HUES64 (cell line): ENCODE measurements at regions not wholly inside any gene's neighbourhood (a gene's known extent, or its start where the extent isn't known, plus 50 kb on each side); places are given as distances from the start of the nearest gene placed in this dataset.

ENCODE experiments used
- H3K27ac ChIP-seq: 2 replicates; pipeline ENCODE4 v1.7.0; 2013; ENCODE audit warnings: low read depth, low read length, inconsistent platforms
- H3K27me3 ChIP-seq: 2 replicates; pipeline ENCODE4 v1.6.1; 2013; ENCODE audit warnings: mild to moderate bottlenecking, low read length; ENCODE audit not compliant: insufficient read depth
- H3K36me3 ChIP-seq: 2 replicates; pipeline ENCODE4 v1.6.1; 2013; ENCODE audit warnings: mild to moderate bottlenecking, low read length; ENCODE audit not compliant: insufficient read depth
- H3K4me1 ChIP-seq: 2 replicates; pipeline ENCODE4 v1.6.1; 2013; ENCODE audit warnings: mild to moderate bottlenecking, low read length, moderate library complexity; ENCODE audit not compliant: insufficient read depth
- H3K4me3 ChIP-seq: 2 replicates; pipeline ENCODE4 v1.5.1; 2013; ENCODE audit warnings: mild to moderate bottlenecking, low read length, moderate library complexity
- H3K9ac ChIP-seq: 2 replicates; pipeline ENCODE4 v1.6.1; 2013; ENCODE audit warnings: mild to moderate bottlenecking, low read depth, low read length
- H3K9me3 ChIP-seq: 2 replicates; pipeline ENCODE4 v1.6.1; 2013; ENCODE audit warnings: low read depth, low read length; ENCODE audit not compliant: insufficient read depth
- WGBS: fragments of 150-250, 120-280 bp; methylation state at CpG from one replicate; pipeline ENCODE4 v1.1.7; 2013; ENCODE audit warnings: missing lambda C conversion rate; 5-methylcytosine and 5-hydroxymethylcytosine counted together

GRCh38 chr13:72165276-72165675 lies 298.3 kb upstream of the DACH1 start:
- Histone ChIP-seq H3K27me3 (no peaks in the 10 kb centered on the region), H3K4me3 (no peak overlapping the region), H3K4me1 (no peaks in the 10 kb centered on the region), H3K9ac (no peak overlapping the region), H3K9me3 (no peaks in the 10 kb centered on the region), H3K36me3 (no peaks in the 10 kb centered on the region), H3K27ac (no peak overlapping the region)
- WGBS = 100% methylated on average over 1 of the region's 1 CpG

GRCh38 chr13:72164811-72165210 lies 297.8 kb upstream of the DACH1 start:
- Histone ChIP-seq H3K27me3 (no peaks in the 10 kb centered on the region), H3K9me3 (no peaks in the 10 kb centered on the region), H3K27ac (no peak overlapping the region), H3K36me3 (no peaks in the 10 kb centered on the region), H3K4me1 (no peaks in the 10 kb centered on the region), H3K4me3 (no peak overlapping the region), H3K9ac (no peak overlapping the region)
- 100% methylated on average over 1 of the region's 1 CpG for WGBS

- H3K4me3 ChIP-seq = no peak overlapping the region
- WGBS = 70% methylated on average over 4 of the region's 4 CpGs
- H3K27me3 ChIP-seq = no peaks in the 10 kb centered on the region
- no peak overlapping the region for H3K9ac ChIP-seq
- H3K9me3 ChIP-seq = no peaks in the 10 kb centered on the region
- H3K27ac ChIP-seq = no peak overlapping the region
- no peaks in the 10 kb centered on the region for H3K36me3 ChIP-seq
- H3K4me1 ChIP-seq = no peaks in the 10 kb centered on the region
Measured at GRCh38 chr13:72163678-72164077, 296.7 kb upstream of the DACH1 start.

- WGBS = 96% methylated on average over 5 of the region's 5 CpGs
- Histone ChIP-seq H3K9ac (no peak overlapping the region), H3K4me3 (no peak overlapping the region), H3K9me3 (no peaks in the 10 kb centered on the region), H3K36me3 (no peaks in the 10 kb centered on the region), H3K27ac (no peak overlapping the region), H3K27me3 (no peaks in the 10 kb centered on the region), H3K4me1 (no peaks in the 10 kb centered on the region)
Measured at GRCh38 chr13:72160977-72161376, 294.0 kb upstream of the DACH1 start.

- Histone ChIP-seq H3K36me3 (no peaks in the 10 kb centered on the region), H3K4me1 (0 out of 2 replicates have a peak, but pooled peaks cover 4% of the 10 kb centered on the region), H3K9ac (no peak overlapping the region), H3K9me3 (no peaks in the 10 kb centered on the region), H3K27me3 (no peaks in the 10 kb centered on the region), H3K27ac (no peak overlapping the region), H3K4me3 (no peak overlapping the region)
Measured at GRCh38 chr13:72156760-72157159, 289.8 kb upstream of the DACH1 start.

GRCh38 chr13:72153272-72153671 lies 286.3 kb upstream of the DACH1 start:
- no CpG with 5 or more reads among the region's 1 CpG for WGBS
- no peaks in the 10 kb centered on the region for H3K9me3 ChIP-seq
- no peak overlapping the region for H3K9ac ChIP-seq

GRCh38 chr13:72151241-72151640 lies 284.2 kb upstream of the DACH1 start:
- H3K9me3 ChIP-seq = no peaks in the 10 kb centered on the region
- 96% methylated on average over 2 of the region's 2 CpGs for WGBS
- H3K36me3 ChIP-seq = no peaks in the 10 kb centered on the region

More at GRCh38 chr13:72153272-72153671, 286.3 kb upstream of the DACH1 start:
- Histone ChIP-seq H3K27ac (no peak overlapping the region), H3K4me1 (0 out of 2 replicates have a peak, but pooled peaks cover 4% of the 10 kb centered on the region), H3K36me3 (no peaks in the 10 kb centered on the region), H3K4me3 (no peak overlapping the region), H3K27me3 (no peaks in the 10 kb centered on the region)

GRCh38 chr13:72150502-72150901 lies 283.5 kb upstream of the DACH1 start:
- H3K27ac ChIP-seq = no peak overlapping the region
- H3K4me1 ChIP-seq = 0 out of 2 replicates have a peak, but pooled peaks cover 4% of the 10 kb centered on the region
- no peak overlapping the region for H3K4me3 ChIP-seq
- H3K9me3 ChIP-seq = no peaks in the 10 kb centered on the region
- H3K9ac ChIP-seq = no peak overlapping the region
- no peaks in the 10 kb centered on the region for H3K36me3 ChIP-seq
- no peaks in the 10 kb centered on the region for H3K27me3 ChIP-seq
- WGBS = 78% methylated on average over 3 of the region's 3 CpGs

More at GRCh38 chr13:72151241-72151640, 284.2 kb upstream of the DACH1 start:
- no peak overlapping the region for H3K27ac ChIP-seq
- no peak overlapping the region for H3K4me3 ChIP-seq
- H3K4me1 ChIP-seq = 0 out of 2 replicates have a peak, but pooled peaks cover 4% of the 10 kb centered on the region
- H3K27me3 ChIP-seq = no peaks in the 10 kb centered on the region
- no peak overlapping the region for H3K9ac ChIP-seq

- no peaks in the 10 kb centered on the region for H3K9me3 ChIP-seq
- 0 out of 2 replicates have a peak, but pooled peaks cover 4% of the 10 kb centered on the region for H3K4me1 ChIP-seq
- no peak overlapping the region for H3K27ac ChIP-seq
- no peak overlapping the region for H3K9ac ChIP-seq
- no peaks in the 10 kb centered on the region for H3K27me3 ChIP-seq
- H3K4me3 ChIP-seq = no peak overlapping the region
- H3K36me3 ChIP-seq = no peaks in the 10 kb centered on the region
Measured at GRCh38 chr13:72149701-72150100, 282.7 kb upstream of the DACH1 start.

GRCh38 chr13:72146816-72147215 lies 279.8 kb upstream of the DACH1 start:
- Histone ChIP-seq H3K27ac (no peak overlapping the region), H3K27me3 (no peaks in the 10 kb centered on the region), H3K36me3 (no peaks in the 10 kb centered on the region), H3K9me3 (no peaks in the 10 kb centered on the region), H3K4me1 (no peaks in the 10 kb centered on the region), H3K4me3 (no peak overlapping the region), H3K9ac (no peak overlapping the region)
- WGBS = 94% methylated on average over 5 of the region's 5 CpGs

GRCh38 chr13:72145383-72145782 lies 278.4 kb upstream of the DACH1 start:
- no peak overlapping the region for H3K9ac ChIP-seq
- no peaks in the 10 kb centered on the region for H3K27me3 ChIP-seq
- H3K9me3 ChIP-seq = no peaks in the 10 kb centered on the region
- H3K36me3 ChIP-seq = no peaks in the 10 kb centered on the region
- H3K4me1 ChIP-seq = no peaks in the 10 kb centered on the region
- WGBS = 98% methylated on average over 2 of the region's 2 CpGs
- H3K27ac ChIP-seq = no peak overlapping the region
- H3K4me3 ChIP-seq = no peak overlapping the region

- Histone ChIP-seq H3K27me3 (no peaks in the 10 kb centered on the region), H3K27ac (no peak overlapping the region)
Measured at GRCh38 chr13:72144636-72145035, 277.6 kb upstream of the DACH1 start.

More at GRCh38 chr13:72144636-72145035, 277.6 kb upstream of the DACH1 start:
- H3K4me1 ChIP-seq = no peaks in the 10 kb centered on the region
- H3K9me3 ChIP-seq = no peaks in the 10 kb centered on the region
- H3K9ac ChIP-seq = no peak overlapping the region
- no peaks in the 10 kb centered on the region for H3K36me3 ChIP-seq
- no peak overlapping the region for H3K4me3 ChIP-seq
